HG03571 (cell line): ENCODE measurements at regions not wholly inside any gene's neighbourhood (a gene's known extent, or its start where the extent isn't known, plus 50 kb on each side); places are given as distances from the start of the nearest gene placed in this dataset.

Experiments
- ATAC-seq: cut with Tn5 transposase; IDR thresholded peaks from one replicate; pipeline ENCODE4 v1.9.1; 2021; ENCODE audit not compliant: unreplicated experiment

DNA sequence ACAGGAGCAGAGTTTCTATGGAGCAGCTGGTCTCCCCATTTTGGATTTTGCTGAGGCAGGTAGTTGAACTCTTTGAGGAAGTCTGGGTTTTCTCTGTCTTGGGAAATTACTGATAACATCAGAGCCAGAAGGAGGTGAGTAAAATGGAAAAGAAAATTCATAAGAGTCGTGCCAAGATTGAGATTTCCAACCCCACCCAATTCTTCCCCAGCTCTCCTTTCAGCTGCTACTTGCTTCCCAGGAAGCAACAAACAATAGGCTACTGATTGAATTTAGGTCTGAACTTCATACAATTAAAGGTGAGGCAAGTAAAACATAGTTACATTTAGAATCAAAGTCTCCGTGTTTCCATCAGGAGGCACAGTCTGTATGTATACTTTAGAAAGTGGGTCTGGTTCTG, 54.6 kb upstream of the EOLA2 start:
- ATAC-seq: no peak

DNA sequence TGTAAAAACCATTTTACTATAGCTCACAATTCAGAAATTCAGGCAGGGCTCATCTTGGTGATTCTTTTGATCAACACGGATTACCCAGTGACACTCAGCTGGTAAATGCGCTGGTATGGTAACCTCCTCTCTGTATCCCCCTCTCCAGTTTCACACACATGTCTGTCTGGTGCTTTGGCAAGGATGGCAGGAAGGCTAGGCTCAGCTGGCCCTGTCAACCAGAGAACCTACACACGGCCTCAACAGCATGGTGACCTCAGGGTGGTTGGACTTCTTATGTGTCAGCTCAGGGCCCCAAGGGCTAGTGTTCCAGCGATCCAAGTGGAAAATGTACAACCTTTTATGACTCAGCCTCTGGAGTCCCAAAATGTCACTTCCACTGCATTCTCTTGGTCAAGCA, 55.7 kb upstream of the EOLA2 start:
- no peak for ATAC-seq

DNA sequence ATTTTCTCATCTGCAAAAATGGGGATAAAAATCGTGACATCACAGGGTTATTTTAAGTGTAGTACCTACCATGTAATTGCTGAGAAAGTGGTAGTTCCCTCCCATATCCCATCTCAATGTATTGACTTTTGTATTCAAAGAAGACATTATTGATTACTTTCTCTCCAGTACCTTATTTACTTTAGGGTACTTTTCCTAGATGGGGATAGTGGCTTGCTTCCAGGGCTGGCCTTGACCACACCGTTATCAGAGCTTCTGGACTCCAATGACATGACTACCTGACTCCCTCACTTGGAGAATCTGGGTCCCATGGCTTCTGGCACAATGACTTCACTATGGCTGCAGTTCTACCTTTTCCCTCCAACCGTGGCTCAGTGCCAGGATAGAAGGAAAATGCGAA, 58.2 kb upstream of the EOLA2 start:
- ATAC-seq: no peak

DNA sequence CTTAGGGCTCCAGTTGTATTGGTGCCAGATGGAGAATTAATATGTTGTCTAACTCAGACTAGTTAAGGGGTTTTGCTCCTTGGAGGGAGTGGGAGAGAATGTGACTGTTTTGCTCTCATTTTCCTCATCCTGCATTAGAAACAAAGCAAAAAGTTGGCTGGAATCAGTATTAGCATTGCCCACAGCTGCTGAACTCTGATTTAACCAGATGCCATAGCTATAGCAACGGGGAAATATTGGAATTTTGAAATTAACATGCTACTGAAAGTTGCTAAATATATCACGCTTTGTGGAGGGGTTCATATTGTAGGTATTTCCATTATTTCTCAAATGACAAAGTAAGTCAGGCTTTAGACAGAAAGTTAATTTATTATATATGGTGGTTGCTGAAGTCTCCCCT, 66.7 kb upstream of the EOLA2 start:
- ATAC-seq: no peak

DNA sequence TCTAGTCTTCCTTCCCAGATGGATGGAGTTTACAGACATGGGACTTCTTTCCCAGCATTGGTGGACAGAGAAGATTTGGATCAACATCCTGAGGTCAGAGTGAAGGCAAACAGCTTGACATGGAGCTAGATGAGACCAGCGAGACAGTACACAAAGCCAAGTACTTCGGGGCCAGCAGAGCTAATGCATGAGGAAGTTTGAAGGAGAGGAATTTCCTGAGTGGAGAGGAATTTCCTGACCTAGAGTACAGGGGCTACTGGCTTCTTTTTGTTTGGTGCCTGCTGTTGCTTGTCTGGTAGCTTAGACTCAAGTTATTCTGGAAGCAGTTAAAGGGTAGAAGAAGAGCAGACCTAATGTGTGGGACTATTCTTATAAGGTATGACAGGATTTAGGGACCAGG, 69.1 kb upstream of the EOLA2 start:
- no peak for ATAC-seq

DNA sequence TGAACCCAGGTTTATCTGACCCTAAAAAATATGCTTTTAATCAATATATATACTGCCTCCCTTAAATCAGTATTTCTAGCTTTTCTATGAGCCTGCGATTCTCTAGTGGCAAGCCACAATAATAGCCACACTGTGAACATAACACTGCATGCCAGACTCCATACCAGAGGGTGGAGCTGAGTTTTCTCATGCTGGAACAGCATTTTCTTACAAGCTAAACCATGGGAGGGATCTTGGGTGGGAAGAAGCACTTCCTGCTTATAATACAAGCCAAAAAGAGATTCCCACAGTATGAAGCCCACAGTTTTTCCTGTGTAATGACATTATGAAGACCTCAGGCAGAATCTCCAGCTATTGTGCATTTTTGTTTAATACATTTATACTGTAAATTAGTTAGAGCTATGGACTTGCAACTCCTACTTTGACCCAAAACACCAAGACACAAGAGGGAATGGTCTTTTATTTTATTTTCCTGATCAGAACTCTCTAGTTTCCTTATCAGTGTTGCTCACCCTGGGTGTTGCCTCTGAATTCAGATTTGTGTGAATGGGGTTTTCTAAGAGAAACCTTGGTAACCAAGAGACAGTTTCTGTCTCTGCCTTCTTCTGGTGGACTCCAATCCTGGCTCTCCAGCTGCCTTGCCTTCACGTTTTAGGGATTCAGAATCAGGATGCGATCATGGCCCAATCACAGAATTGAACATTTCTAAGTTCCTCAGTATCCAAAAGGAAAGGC, 74.5 kb upstream of the EOLA2 start:
- ATAC-seq: no peak

DNA sequence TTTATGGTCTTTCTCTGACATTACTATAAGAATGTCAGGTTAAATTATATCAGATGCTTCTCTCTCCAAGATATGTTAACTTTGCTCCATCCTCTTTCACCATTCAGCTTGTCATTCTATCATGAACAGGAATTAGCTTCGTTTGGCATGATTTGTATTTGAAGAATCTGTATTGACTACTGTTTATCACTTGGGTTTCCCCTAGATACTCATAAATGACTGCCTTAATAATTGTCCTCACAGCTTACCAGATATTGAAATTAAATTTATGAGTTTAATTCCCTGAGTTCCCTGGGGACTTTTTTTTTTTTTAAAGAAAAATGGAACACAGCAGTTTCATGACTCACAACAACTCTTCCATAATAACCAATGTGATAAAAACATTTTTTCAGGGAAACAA, 76.2 kb upstream of the EOLA2 start:
- ATAC-seq: no peak

DNA sequence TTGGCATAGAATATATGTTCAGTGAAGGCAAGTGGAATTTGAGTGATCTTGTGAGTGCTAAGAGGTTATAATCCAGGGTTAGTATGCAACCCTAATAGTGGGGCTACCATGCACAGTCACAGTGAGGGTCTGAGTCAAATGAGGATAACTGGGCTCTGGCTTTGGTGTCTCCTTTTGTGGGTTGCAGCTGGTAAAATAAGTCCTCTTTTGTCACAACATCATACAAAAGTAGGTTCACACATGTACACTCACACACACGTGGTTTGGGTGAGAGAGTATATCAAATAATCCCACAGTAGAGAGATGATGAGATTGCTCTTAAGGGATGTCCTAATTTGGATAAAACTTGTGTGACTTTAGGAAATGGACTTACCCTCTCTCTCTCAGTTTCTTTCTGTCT, 79.6 kb upstream of the EOLA2 start:
- ATAC-seq: no peak

DNA sequence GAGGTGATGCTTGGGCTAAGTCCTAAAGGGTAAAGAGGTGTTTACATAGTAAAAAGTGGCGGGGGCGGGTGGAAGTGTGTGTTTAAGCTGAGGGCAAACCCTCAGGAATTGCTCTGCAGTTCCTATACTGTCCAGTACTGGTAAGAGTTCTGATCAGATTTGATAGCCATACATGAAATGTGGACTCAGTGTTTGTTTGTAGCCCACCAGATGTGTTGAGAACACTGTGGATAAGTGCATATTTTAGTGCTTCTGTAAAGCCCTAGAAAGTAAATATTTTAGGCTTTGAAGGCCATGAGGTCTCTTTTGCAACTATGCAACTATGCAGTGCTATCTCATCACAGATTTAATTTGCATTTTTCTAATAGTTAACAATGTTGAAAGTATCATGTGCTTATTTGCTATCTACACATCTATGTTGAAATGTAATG, 80.7 kb upstream of the EOLA2 start:
- no peak for ATAC-seq

DNA sequence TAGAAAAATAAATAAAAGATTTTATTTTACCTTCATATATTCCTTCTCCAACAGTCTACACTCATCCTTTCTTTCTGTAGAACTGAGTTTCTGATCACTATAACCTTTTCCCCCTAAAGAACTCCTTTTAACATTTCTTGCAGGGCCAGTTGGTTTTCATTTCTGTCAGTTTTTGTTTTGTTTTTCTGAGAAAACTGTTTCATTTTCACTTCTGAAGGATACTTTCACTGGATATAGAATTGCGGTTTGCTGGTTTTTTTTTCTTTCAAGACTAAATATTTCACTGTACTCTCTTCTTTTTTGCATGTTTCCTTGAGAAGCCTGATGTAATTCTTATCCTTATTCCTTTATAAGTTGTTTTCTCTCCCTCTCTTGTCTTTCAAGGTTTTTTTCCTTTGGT, 90.4 kb upstream of the EOLA2 start:
- ATAC-seq: no peak

DNA sequence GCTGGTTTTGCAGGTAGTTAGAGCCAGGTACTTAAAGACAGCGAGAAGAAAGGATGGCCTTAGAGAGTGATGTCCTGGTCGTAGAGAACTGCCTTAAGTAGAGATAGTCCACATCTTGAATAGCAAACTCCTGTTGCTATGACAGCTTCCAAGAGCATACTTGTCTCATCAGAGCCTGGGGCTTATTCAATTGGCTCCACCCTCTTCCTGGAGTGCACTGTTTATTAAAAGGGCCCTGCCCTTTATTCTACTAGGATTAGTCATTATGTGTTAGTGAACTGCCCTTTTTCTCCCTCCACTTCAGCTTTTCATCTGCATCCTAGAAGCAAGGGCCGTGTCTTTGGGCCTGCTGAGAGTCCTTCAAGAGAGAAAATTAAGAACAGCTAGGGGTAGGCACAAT, 94.5 kb upstream of the EOLA2 start:
- ATAC-seq: no peak

DNA sequence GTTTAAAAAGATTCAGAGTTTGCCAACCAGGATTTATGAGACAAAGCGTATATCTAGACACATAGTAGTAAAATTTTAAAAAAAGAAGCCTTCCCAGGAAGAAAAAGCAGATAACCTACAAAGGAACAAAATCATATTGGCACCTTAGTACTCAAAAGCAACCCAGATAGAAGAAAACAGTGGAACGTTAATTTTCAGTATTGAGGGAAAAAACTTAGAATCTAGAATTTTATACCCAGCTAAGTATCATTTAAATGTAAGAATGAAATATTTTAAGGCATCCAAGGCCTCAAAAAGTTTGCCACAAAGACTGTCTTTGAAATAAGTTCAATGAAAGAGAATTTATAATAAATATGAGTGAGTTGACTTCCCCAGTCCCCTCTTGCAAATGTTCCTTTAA, 96.5 kb upstream of the EOLA2 start:
- no peak for ATAC-seq

DNA sequence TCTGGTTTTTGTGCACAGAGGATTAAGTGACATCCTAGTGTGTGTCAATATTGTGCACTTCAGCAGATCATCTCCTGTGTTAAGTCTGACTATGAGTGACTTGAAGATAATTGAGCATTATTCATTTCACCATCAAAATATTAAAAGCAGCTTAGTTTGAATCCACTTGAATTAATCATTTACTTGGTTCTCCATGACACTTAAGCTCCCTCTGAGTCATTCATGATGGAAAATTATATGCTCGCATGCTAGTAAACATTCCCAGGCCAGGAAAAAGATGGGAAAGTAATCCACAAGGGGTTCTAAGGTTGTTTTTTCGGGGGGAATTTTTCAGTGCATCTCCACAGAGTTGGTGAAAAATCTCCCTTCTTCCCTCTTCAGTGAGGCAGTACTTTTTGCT, 97.2 kb upstream of the EOLA2 start:
- no peak for ATAC-seq

DNA sequence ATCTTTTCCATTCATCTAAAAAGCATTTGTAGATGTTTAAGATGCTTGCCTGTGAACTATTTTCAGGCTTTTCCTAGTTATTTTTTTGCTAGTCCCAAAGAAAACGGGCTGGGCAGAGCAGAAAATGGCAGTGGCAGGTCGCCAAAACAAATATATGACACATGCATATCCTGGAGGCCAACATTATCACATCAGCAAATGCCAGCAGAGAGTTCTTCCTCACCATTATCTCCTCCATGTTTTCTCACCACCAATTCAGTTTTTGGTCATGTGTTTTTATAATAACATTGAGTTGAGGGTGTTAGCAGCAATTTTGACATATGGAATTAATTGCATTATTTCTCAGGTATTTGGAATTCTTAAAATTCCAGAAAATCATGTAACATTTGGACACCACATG, 97.9 kb upstream of the EOLA2 start:
- ATAC-seq: no peak

DNA sequence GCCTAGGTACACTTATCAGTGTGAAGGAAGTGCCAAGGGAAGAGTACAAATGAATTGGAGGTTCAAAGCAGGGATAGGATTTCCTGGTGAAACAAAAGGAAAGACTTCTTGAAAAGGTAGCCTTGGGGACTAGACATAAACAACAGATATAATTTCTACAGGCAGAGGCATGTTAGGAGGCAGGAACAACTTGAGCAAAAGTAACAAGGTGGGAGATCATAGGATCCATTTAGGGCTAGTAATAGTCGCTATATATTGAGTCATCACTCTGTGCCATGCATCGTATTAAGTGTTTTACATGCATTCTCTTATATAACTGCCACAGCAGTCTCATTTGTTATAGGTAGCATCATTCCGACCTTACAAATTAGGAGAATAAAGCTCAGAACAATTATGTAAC, 98.3 kb upstream of the EOLA2 start:
- ATAC-seq: no peak

DNA sequence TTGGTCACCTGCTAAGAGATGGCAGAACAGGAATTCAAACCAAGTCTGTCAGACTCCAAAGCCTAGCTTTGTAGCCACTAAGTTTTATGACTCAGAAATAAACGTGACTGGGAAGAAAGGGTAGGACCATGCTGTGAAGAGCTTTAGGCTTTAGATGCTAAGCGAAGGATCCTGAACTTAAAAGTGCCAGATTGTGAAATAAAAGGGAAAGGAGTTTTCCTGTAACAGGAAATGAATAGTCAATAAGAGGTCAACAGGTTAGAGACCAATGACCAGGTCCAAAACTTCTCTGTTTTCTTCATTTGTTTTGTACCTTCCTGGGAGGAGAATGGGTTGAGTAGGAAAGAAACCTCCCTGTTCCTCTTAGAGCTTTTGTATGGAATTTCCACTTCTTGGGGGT, 98.8 kb upstream of the EOLA2 start:
- no peak for ATAC-seq

DNA sequence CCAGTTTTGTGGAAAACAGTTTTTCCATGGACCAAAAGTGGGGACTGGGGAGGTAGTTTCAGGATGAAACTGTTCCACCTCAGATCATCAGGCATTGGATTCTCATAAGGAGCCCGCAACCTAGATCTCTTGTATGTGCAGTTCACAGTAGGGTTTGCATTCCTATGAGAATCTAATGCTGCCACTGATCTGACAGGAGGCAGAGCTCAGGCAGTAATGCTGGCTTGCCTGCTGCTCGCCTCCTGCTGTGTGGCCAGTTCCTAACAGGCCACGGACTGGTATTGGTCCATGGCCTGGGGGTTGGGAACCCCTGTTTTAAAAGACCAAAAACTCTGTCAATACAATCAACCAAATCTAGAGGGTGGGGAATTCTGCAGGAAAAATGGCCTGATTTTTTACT, 100.0 kb upstream of the EOLA2 start:
- no peak for ATAC-seq

DNA sequence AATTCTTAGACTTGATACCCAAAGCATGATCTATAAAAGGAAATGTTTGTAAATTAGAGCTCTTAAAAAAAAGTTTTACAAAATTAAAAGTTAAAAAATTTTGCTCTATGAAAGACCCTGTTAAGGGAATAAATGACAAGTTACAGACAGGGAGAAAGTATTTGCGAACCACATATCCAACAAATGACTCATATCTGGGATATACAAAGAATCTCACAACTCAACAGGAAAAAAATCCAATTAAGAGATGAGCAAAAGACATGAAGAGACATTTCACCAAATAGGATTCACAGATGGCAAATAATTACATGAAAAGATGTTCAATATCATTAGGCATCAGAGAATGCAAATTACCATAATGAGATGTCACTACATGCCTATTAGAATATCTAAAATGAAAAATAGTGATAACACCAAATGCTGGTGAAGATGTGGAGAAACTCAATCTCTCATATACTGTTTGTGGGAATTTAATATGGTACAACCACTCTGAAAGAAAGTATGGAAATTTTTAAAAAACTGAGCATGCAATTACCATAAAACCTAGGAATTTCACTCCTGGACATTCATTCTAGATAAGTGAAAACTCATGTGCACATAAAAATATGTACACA, 100.8 kb upstream of the EOLA2 start:
- no peak for ATAC-seq

DNA sequence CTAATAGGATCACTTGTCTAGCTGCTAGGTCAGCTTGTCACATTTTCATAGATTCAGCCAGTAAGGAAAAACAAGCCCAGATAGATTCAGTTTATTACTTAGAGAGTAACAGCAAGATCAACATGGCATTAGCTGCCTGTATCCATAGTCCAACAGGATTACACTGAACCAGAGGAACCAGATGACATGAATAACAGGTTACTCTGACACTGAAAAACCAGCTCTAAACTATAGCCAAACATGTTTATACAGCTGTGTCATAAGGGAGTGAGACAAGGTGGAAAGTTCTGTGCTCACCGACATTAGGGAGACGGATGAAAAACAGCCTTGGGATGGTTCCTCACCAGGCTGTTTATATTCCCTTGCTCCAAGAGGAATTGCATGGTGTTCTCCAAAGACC, 102.9 kb upstream of the EOLA2 start:
- no peak for ATAC-seq

DNA sequence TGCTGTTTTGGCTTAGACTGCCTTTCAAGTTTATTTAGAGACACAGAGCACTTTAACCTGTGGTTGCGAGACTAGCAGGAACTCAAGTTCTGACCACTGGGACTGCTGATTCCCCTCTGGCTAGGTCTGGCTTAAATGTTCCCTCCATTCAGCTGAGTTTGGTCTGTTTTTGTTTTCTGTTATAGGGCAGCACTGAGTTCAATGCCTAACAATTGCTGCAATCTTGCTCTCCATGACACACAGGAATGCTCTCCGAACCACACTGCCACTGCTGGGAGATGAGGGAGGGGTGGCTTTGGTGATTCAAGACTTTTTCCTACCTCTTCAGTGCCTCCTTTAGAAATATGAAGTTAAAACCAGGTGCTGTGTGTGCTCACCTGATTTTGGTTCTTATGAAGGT, 106.3 kb upstream of the EOLA2 start:
- no peak for ATAC-seq

DNA sequence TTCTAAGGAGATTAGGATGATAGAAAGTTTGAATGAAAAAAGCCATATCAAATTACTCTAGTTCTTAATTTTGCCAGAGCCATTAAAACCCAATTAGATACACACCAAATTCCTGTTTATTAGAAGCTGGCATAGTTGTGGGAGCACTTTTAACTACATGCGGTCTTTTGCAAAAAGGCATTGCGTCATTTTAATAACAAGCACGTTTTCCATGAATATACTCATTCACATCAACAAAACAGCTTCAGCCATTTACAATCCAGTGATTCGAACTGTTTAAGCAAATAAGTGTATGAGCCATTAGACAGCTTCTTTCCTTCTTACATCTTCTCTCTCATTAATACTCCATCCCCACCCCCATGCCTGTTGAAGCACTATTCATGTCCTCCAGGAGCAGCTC, 109.5 kb upstream of the EOLA2 start:
- no peak for ATAC-seq

DNA sequence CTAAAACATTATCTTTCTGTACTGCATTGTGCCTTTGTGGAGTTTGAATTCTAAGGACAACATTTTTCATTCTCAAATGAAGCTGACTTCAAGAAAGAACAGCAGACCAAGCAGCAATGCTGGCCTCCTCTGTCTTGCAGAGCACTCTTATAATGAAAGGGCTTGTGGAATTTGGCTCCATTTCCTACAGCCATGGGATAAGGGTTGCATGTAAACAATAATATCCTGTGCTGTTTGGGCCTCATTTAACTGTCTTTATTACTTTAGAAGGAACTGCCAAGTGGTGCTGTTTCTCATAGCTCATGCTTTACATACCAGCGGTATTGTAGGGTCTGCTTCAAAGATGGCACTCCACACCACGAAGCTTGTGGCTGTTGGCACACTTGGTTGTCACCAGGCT, 111.4 kb upstream of the EOLA2 start:
- ATAC-seq: no peak

DNA sequence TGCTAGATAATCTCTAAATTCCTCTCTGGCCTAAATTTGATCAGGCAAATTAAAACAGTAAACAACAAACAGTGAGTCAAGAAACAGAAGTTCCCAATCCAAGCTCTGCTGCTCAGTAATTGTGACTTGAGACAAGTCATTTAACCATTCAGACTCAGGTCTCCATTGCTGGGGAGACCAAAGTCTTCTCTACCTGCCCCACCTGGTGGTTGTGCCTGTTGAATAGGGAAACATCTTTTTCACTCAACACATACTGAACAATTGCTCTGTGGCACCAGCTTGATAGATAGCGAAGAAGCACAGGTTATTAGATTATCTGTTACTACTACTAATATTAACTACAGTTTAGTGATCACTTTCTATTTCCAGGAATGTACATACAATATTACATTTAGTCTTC, 112.1 kb upstream of the EOLA2 start:
- ATAC-seq: no peak
